Astrocyte of the cerebellum (primary cell): ENCODE measurements at regions not wholly inside any gene's neighbourhood (a gene's known extent, or its start where the extent isn't known, plus 50 kb on each side); places are given as distances from the start of the nearest gene placed in this dataset.
A peak's percentile ranks its signal among the peaks of the same experiment; 100 is the strongest.

ENCODE experiments used
- DNase-seq: peaks from one replicate; pipeline ENCODE4 v3.0.0-alpha.2; 2011; ENCODE audit warnings: low read depth
- H3K4me3 ChIP-seq: 2 replicates; pipeline ENCODE4 v1.5.1; 2011; ENCODE audit warnings: mild to moderate bottlenecking, low read depth, low read length, moderate library complexity
- in situ Hi-C: cut with HindIII; loops from 2 replicates; pipeline ENCODE4 v1.10.0; 2017; ENCODE audit warnings: low sequenced_read_pairs
- TF ChIP-seq, protein P1 (sequence below): IDR thresholded peaks from 2 replicates; pipeline ENCODE4 v1.5.1; 2012; ENCODE audit warnings: low read length, low read depth, moderate library complexity, mild to moderate bottlenecking; ENCODE audit errors: missing control alignments

DNA sequence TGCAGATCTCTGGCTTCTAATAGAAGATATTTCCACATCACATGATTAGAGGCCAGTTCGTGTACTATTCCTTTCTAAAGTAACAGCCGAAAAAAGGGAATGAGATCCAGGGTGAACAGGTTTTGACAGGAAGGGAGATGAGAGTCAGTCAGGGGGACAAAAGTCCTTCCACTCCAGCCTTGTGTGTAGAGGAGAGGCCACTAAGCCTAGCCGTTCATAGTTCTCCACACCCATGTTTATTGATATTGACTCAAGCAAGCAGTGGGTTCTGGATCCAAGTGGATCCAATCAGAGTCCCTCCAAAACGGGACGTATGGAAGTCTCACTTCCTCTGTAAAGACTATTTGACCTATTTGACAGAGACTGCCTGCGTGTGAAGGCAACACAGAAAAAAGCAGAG lies 80.4 kb upstream of the LRIG1 start:
- no peak for DNase-seq
- TF ChIP-seq, protein P1, sequence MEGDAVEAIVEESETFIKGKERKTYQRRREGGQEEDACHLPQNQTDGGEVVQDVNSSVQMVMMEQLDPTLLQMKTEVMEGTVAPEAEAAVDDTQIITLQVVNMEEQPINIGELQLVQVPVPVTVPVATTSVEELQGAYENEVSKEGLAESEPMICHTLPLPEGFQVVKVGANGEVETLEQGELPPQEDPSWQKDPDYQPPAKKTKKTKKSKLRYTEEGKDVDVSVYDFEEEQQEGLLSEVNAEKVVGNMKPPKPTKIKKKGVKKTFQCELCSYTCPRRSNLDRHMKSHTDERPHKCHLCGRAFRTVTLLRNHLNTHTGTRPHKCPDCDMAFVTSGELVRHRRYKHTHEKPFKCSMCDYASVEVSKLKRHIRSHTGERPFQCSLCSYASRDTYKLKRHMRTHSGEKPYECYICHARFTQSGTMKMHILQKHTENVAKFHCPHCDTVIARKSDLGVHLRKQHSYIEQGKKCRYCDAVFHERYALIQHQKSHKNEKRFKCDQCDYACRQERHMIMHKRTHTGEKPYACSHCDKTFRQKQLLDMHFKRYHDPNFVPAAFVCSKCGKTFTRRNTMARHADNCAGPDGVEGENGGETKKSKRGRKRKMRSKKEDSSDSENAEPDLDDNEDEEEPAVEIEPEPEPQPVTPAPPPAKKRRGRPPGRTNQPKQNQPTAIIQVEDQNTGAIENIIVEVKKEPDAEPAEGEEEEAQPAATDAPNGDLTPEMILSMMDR = no peak
- in situ Hi-C loops = no loop called here
- no peak overlapping the region for H3K4me3 ChIP-seq

DNA sequence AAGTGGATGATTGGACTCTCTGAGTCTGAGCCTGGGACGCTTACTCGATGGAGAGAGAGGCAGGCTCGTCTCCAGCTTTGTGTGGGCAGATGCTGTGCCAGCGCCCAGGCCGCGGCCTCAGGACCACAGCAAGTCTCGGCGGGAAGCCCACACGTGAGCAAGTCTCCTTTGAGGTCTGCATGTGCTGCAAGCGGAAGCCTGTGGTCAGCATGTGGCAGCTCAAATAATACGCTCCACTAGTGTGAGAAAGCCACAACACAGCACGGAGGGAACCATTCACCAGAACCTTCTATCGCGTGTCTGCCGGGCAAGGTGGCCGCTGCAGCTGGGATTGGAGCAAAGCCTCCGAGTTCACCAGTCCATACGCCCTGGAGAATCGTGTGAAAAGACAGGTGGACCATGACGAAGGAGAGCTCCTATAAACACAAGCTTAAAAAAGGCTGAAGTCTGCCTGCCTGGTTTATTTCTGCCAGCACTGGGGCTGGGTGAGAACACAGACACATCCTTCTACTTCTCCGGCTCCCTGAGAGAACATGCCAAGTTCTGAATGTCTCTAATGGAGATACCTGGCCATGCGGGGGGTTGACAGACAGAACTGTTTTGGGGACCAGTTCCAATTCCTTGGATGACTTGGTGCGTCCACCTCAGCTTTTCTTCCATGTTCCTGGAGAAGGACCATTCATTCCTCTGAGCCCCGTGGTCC lies 82.0 kb upstream of the LRIG1 start:
- TF ChIP-seq, protein P1 = no peak
- peak; percentile 66 for DNase-seq
- H3K4me3 ChIP-seq = no peak overlapping the region
- in situ Hi-C loops = no loop called here

DNA sequence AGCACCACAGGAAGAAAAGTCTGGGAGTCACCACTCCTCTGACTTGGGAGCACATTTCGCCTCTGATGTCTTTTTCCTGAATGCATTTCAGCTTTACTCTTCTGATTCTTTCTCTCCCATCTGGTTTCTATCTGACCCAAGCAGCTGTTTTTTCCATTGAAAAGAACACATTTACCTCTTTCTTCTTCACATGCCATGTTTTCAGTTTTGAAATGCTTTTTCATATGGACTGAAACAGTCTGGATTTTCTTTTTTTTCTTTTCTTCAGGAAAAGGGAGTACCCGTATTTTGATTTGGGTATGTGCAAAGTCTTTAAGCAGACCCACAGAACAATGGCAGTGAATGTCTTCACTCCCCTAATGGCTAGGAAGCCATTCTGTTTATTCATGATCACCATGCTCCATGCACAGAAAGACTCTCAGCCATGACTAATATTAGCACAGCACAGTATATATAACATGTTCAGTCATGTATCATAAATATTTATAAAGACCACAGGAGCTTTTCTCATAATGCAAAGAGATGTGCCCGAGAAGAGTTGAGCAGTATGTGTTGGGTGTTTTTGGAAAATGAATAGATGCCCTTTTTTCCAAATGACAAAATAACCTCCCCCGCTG lies 82.7 kb upstream of the LRIG1 start:
- DNase-seq = no peak
- TF ChIP-seq, protein P1 = no peak
- no peak overlapping the region for H3K4me3 ChIP-seq
- in situ Hi-C loops = no loop called here

DNA sequence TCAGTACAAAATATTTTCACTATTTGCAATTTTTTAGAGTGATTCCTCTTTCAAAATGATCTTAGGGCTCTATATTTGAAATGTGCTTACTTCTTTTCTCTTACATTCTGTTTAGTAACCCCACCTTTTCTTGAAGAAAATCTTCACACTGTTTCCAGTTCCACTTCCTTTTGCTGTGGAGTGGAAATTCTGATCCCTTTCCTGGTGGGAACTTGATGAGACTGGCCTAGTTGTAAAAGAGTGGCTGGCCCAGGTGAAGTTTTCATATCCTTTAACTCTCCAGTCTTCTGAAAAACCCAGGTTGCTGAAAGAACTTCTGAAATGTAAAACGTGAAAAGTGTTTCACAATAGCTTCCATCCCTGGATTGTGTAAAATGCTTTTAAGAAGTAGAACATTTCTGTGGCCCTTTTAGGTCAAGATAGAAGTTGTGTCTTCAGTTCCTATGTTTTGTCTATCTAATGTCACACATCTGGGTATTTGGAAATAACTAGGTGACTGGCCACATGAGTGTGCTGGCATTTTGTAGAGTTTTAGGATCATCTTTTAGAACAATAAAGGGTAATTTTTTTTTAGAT lies 84.8 kb upstream of the LRIG1 start:
- TF ChIP-seq, protein P1 = no peak
- no peak for DNase-seq
- no peak overlapping the region for H3K4me3 ChIP-seq
- in situ Hi-C loops = no loop called here

DNA sequence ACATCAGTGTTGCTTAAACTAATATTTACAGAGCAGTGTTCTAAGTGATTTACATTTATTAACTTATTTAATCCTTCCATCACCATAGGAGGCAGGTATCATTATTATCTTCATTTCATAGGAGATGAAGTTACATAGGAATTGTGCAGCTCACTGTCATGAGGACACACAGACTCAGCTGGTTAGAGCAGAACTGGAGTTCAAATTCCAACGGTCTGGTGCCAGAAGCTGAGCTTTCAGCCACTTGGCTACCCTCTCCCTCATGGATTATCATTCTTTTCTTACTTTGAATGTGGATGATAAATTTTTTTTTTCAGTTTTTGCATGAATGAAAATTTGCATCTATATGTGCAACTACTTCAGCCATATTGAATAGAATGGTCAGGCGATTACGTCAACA lies 86.0 kb upstream of the LRIG1 start:
- no peak overlapping the region for H3K4me3 ChIP-seq
- in situ Hi-C loops = no loop called here
- TF ChIP-seq, protein P1 = no peak
- DNase-seq = no peak

DNA sequence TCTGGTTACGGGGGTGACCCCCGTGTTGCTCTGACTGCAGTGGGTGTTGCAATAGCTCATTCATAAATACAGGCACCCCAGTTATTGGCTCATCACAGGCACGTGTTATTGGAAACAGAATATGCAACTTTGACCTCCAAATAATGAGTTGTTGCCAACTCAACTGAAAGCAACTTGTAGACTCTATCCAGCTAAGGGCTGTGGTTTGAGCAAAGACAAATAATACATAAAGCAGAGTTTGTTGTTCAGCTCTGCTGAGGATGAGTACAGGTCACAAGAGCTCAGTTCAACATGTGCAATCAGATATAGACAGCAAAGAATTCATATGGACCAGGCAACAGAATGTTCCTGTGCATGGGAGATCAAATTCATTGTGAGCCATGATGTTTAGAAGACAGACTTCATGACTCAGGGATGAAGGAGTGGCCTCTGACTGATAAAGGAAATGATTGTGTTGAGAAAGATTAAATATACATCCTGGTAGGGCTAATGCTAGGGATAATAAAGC lies 87.6 kb upstream of the LRIG1 start:
- DNase-seq = no peak
- no peak overlapping the region for H3K4me3 ChIP-seq
- in situ Hi-C loops = no loop called here

More for the DNA sequence above, 87.6 kb upstream of the LRIG1 start:
- TF ChIP-seq, protein P1 = no peak
